Putamen (tissue), 1 donor: ENCODE measurements at regions not wholly inside any gene's neighbourhood (a gene's known extent, or its start where the extent isn't known, plus 50 kb on each side); places are given as distances from the start of the nearest gene placed in this dataset.
"Not testable (repeated sequence)": the region's sequence is repeated elsewhere in the genome, so short reads cannot be mapped to it uniquely, and the experiment has no call there.

ENCODE experiments used
- DNase-seq: peaks from one replicate; pipeline ENCODE4 v3.0.0-alpha.2; 2016; ENCODE audit warnings: low spot score

DNA sequence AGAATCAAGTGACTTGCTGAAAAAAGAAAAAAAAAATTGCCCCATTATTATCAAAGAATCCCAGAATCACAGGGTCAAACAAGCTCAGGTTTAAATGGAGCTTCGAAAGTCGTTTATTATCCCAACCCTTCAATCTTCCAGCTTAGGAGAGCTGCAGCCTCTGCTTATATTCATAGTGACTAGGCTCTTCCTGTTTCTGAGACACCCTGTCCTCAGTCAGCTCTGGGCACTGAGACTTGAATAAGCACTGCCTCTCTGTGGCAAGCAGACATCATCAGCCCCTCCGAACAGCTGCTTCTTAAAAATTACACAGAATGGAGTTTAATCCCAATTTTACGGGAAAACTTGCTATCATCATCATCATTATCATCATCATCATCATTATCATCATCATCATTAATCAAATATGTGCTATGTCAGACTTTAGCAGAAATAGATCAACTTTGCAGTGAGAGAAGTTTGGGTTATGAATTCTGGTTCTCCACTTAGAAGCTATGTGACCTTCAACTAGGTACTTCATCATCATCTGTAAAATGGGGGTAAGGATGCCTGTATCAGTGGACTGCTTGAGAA lies 614.0 kb upstream of the SYNCRIP start:
- DNase-seq = no peak

DNA sequence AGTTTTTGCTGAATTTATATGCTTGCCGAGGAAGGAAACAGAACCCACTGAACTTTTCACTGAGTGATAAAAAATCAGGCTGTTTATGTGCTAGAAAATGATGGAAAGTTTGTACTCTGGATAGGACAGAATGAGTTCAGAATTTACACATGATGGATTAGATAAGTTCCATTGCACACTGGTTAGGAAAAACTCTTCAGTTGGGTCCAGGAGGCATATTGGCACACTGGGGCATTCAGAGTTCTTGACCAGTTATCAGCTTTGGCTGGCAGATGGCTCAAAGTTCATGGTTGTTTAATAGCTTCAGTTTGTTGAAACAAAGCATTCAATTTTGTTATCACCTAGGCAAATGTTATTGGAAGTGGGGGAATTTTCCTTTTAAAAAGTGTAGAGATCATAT lies 613.3 kb upstream of the SYNCRIP start:
- no peak for DNase-seq

DNA sequence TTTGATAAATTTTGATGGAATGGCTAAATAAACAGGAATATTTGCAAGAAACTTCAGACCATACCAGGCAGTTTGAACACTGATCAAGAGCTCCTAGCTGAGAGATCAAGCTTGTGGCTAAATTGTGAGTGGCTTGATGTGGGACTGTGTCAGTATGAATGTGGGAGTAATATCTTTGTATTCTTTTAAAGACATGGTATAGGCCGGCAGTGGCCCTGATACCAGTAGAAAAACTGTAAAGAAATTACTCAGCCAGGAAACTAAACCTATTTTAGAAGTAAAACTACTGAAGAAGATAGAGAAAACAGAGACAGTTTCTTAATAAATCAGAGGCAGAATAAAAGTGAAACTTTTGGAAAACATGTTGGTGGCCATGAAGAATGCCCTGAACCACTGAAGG lies 608.4 kb upstream of the SYNCRIP start:
- DNase-seq = no peak

DNA sequence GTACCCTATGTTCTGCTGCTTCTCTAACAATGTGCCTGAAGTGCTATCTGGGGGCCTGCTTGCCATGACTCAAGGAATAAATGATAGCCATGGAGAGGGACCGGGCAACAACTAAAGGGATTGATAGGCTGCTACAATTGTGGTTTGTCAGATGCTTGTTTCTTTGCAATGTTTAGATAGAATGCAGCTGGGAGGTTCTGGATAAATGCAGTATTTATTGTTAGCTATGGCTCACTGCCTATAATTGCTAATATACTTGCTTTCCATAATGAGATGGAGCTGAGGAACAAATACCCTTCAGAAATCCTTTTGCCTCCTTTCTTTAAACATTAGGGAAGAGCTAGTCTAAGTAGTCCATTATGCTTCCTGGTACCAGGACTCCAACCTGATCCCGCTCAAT lies 575.2 kb upstream of the SYNCRIP start:
- no peak for DNase-seq

DNA sequence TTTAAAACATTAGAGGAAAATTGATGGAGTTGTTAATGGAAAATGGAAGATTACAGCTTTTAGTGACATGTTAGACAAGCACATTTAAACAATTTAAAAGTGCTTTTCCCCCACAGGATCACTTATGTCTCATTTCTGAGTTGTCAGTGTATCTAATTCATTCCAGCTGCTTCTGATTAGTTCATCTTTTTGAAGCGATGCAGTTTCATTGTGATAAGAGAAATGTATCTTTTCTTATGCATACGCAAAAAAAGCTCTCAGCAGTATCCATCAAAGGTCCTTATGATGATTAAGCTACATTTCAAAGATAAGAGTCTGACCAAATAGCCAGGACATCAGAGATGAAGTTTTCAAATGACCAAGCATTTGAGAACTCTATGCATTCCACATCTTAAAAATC lies 572.6 kb upstream of the SYNCRIP start:
- DNase-seq = peak; percentile 4

DNA sequence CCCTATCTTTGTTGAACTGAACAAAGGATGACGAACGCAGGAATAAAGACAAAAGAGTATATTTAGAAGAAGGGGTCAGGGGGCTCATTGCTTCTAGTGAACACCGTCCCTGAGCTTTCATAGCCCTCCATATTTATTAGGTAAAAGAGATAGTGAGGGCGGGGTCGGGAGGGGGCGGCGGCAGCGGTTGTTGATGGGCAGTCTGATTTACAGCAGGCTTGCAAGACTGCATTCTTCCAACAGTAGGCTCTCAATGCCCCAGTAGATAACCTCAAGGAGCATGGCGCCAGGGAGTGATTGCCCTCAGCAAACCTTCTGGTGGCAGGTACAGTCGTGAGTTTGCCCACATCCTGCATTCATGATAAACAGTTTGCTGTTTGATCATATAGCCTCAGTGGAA lies 563.3 kb upstream of the SYNCRIP start:
- no peak for DNase-seq

DNA sequence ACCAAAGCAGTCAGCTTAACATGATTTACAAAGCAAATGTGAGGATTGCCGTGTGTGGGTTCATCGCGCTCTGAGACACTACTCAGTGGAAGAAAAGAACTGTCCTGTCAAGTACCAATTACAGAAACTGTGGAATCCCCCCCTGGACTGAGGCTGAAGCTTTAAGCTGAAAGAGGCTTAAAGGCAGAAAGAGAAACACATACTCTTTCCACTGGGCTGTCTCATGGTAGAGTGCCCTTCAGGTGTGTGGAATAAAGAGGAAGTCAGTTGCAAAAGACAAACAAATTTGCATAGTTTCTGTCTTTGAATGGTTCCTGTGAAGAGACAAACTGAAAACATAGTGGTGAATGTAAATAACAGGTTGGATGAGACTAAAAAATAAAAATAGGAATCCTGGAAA lies 560.4 kb upstream of the SYNCRIP start:
- no peak for DNase-seq

DNA sequence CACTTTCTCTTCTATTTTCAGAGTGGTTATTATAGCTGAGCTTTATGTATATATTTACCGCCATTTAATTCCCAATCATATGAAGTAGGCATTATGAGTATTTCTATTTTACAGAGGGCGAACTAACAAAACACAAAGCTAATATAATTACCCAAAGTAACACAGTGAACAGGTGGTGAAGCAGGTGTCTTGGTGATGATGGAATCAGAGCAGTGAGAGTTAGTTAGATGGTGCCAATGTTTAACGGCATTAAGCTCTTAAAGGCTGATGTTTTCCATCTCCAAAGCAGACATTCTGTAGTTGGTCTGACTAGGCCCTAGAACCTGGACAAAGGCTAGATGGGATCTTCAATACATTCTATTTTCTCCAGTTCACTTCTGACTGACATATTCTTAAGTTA lies 551.1 kb upstream of the SYNCRIP start:
- no peak for DNase-seq

DNA sequence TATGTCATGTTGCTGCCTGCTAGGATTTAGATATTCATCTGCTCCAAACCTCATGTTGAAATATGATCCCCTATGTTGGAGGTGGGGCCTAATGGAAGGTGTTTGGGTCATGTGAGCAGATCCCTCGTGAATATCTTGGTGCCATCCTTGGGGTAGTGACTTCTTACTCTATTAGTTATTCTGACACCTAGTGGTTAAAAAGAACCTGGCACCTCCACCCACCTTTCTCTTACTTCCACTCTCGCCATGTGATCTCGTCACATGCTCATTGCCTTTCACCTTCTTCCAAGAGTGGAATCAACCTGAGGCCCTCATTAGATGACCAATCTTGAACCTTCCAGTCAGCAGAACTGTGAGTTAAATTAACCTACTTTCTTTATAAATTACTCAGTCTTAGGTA lies 549.4 kb upstream of the SYNCRIP start:
- DNase-seq = no peak

DNA sequence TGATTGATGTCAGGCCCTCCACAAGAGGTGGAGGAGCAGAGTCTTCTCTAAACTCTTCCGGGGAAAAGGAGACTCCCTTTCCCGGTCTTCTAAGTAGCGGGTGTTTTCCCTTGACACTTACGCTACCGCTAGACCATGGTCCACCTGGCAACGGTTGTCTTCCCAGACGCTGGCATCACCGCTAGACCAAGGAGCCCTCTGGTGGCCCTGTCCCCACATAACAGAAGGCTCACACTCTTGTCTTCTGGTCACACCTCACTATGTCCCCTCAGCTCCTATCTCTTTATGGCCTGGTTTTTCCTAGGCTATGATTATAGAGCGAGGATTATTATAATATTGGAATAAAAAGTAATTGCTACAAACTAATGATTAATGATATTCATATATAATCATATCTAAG lies 532.5 kb upstream of the SYNCRIP start:
- DNase-seq = not testable (repeated sequence)

DNA sequence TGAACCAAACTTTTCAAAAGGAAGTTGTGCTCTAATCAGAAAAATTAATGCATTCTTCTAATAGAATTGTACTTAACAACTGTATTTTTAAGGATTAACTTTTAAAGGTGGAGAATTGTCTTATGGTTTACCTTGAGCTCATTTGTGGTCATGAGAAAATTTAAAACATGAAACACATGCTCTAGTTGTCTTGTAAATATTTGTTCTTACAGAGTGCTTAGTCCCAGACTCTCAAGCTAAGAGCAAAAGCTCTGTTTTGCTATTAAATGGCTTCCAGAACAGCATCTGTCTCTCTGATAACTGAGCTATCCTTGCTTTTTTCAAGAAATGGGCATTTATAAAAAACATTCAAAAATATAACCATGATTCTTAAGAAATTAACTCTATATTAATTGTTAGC lies 512.2 kb upstream of the SYNCRIP start:
- no peak for DNase-seq

DNA sequence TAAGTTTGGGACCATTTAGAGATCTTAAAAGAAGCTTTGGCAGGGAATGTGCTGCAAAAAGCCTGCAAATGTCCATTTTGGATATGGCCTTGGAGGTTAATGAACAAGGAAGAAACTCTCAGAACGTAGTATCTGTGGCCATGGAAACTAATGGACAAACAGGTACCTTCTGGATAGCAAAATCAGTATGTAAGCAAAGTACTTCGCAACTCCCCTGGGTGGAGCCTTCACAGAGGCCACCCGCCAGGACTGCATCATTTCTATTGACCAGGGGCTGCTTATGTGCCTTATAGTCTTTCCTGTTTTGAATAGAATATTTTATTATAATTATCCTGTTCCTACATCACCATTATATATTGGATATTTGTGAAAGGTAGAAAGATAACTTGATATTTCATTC lies 510.8 kb upstream of the SYNCRIP start:
- DNase-seq = no peak

DNA sequence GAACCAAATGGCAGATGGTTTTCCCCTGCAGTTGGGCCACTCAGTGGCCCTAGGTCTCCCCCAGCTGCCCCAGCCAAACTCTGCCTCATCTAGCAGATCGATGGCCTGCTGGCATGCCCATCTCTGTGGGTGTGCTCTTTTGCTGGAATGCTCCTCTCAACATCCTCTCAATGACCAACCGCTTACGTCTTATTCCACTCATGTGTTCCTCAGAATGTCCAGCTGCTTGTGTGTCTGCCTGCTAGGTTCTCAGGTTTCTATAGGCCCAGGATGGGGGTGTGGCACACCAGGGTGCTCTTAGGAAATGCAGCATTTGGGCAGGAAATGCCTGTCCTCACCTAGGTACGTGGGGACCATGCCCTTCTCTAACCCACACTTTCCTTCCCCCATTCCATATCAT lies 509.9 kb upstream of the SYNCRIP start:
- DNase-seq = no peak

DNA sequence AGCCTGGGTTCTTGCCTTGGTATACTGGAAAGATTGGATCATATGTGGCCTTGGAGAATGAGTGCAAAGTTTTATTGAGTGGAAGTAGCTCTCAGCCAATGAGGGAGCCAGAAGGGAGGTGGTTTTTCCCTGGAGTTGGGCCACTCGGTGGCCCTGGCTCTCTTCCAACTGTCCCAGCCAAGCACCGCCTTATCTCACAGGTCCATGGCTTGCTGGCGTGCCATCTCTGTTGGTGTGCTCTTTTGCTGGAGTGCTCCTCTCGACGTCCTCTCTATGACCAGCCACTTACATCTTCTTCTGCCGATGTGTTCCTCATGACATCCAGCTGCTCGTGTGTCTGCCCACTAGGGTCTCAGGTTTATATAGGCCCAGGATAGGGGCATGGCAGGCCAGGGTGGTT lies 505.9 kb upstream of the SYNCRIP start:
- no peak for DNase-seq

DNA sequence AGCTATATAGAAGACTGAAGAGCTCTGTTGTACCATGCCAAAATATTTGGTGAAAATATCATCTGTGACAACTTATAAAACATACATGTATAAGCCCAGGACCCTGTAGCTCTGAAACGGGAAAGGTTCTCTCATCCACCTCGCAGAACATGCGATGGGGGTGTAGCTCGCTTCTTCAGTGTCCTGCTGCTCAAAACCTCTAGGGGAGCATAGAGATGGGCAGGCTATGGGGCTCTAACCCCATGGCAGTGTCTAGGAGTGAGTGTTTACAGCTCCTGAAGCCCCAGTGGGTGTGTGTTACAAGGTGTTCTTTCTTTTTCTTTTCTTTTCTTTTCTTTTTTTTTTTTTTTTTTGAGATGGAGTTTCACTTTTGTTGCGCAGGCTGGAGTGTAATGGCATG lies 505.2 kb upstream of the SYNCRIP start:
- no peak for DNase-seq

DNA sequence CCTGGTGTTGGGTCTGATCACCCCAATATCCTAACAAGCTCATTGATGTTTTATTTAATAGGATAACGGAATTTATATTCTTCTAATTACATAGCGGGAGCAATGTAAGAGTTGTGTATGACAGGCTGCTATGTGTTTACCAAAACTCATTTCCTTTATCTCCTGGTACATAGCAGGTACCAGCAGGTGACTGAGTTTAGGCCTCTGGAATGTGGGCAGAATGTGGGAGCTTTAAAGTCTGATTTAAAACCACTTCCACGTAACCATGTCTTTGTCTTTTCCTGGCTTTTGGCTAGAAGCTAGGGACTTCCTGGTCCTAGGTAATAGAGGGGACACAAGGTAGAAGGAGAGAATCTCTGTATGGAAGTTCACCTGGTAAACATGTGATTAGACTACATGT lies 504.6 kb upstream of the SYNCRIP start:
- DNase-seq = no peak

DNA sequence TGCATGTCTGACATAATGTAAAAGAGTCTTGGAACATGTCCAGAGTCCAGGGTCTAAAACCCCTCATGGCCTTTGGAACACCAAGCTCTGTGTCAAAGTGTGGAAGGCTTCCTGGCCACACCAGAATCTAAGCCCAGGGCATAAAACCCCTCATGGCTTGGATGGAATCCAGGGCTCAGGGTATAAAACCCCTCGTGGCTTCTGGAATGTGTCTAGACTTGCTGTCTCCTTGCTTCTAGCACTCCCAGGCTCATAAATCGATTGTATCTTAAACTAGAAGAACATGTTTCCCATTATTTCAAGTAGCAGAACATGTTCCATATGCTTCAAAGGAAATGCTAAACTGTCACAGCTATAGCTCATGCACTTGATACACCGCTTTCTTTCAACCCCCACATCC lies 504.1 kb upstream of the SYNCRIP start:
- not testable (repeated sequence) for DNase-seq

DNA sequence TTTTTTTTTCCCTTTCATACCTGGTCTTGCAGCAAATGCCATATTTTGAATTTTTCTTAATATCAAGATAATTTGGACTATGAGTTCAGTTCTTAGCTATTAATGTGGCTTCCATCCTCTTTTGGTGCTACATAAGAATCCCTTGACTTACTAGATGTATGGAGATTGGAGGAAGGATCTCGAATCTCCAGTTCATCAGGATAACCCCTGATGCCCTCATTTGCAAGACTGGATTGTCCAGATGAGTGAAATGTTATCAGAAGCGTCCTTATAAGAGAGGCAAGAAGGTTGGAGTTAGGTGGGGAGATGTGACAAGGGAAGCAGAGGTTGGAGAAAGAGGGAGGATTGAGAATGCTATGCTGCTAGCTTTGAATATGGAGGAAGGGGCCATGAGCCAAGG lies 499.6 kb upstream of the SYNCRIP start:
- no peak for DNase-seq

DNA sequence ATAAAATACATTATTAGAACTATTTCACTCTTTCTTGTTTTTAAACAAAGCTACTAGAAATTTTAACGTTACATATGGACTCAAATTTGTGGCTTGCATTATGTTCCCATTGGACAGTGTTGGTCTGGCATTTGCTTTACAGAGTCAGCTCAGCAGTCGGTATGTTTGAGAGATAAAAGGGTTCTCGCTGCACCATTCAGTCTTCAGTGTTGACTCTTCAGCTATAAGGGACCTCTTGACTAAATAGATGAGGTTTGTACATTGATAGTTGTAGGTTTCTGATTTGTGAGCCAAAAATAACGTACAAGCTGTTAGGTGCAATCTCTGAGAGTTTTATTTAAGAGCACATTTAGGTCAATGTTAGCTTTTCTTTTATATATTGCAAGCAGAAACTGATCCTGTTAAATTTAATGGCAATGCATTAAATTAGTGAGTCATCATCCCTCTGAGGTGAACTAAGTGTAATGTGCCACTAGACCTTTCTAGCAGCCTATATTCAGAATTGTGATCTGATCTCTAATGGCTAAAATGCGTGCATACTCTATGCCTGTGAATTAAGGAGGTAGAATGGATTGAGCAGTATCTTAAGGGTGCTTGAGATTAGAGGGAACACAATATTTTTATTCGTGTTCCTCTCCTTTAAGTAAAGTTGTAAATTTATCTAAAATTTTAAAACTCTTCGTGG lies 485.6 kb upstream of the SYNCRIP start:
- no peak for DNase-seq

DNA sequence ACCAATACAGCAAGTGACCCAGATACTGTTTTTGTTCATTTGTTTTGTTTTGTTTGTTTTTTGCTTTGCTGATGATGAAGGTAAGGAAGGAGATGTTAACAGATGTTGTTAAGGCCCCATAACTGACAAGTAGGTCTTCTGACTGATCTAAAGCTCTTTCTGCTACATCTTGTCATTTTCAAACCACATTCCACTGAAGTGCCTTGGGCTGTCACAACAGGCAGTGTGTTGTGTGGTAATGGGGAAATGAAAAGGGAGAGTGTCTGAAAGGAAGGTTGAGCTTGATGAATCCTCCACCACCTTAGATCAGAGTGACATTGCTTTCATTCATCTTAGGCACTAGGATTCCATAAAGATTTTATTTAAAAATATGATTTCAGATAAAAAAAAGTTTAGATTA lies 479.4 kb upstream of the SYNCRIP start:
- DNase-seq = no peak

DNA sequence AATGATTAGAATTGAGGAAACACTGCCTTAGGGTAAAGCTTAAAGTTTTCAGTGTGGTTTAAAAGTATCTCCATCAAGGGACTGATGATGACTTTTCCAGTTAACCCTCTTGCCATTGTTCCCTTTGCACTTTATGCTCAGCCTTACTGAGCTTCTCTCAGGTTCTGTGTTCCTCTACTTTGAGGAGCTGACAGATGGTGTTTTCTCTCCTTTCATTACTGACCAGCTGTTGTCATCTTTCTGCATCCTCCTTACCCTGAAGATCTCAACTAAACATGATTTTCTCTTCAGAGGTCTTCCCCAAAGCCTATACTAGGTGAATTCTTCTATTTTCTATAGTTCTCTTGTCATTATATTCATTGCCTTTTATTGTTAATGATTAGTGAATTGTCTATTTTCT lies 475.6 kb upstream of the SYNCRIP start:
- no peak for DNase-seq

DNA sequence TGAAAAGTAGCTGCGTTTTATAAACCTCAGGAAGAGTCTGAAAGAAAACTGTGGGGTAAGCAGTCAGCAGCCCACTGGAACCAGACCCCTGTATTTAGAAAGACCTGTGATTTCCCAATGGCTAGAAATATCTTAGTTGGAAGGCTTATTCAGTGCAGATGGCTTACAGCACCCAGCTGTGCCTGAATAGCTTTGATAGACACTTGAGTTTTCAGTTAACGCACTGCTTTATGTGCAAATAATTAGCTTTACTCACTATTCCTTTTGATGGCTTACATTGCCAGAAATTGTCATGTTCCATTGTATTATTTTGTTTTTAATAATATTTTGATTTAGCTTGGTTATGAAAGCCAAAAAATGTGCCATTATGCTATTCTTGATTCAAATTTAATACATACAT lies 465.3 kb upstream of the SYNCRIP start:
- no peak for DNase-seq

DNA sequence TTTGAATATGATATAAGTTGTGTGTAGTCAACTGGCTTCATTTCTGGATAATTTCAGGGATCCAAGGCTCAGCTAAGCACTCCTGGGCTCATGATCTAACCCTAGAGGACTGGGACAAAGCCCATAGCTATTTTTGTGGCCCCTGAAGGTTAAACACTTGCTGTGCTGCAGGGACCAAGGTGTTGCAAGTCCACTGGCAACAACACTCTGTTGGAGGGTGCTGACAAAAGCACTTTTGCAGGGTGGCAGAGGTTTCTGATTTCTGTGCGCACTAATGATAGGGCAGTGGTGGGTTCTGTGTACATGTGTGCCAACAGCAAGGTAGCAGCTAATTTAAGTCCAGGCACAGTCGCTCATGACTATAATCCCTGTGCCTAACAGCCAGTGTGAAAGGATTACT lies 445.3 kb upstream of the SYNCRIP start:
- DNase-seq = no peak

DNA sequence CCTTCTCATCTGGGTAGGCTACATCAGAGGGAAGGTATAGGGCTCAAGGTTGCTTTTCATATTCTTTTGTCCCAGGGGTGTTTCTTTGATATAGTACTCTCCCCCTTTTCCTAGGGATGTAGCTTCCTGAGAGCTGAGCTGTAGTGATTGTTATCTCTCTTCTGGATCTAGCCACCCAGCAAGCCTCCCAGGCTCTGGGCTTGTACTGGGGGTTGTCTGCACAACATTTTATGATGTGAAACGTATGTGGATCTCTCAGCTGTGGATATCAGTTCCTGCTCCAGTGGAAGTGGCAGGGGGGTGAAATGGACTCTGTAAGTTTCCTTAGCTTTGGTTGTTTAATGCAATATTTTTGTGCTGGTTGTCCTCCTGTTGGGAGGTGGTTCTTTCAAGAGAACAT lies 437.3 kb upstream of the SYNCRIP start:
- DNase-seq = no peak
